Activated T-cell treated with anti-CD3 and anti-CD28 coated beads, Interleukin-2, amount 50 U/mL, for 48 hours (primary cell): ENCODE measurements at regions not wholly inside any gene's neighbourhood (a gene's known extent, or its start where the extent isn't known, plus 50 kb on each side); places are given as distances from the start of the nearest gene placed in this dataset.
"Not testable (repeated sequence)": the region's sequence is repeated elsewhere in the genome, so short reads cannot be mapped to it uniquely, and the experiment has no call there.

Experiments
- DNase-seq, 2 experiments: peaks; one replicate each; pipeline ENCODE4 v3.0.0-alpha.2; 2020

- no peak for DNase-seq
Observed at GRCh38 chr3:110858549-110858948, 213.1 kb upstream of the NECTIN3 start.

- no peak for DNase-seq
Observed at GRCh38 chr3:110859336-110859735, 212.3 kb upstream of the NECTIN3 start.

- no peak for DNase-seq
Observed at GRCh38 chr3:110859993-110860392, 211.6 kb upstream of the NECTIN3 start.

- DNase-seq = no peak
Observed at GRCh38 chr3:110865934-110866333, 205.7 kb upstream of the NECTIN3 start.

GRCh38 chr3:110868106-110868505, 203.5 kb upstream of the NECTIN3 start:
- no peak for DNase-seq

GRCh38 chr3:110869736-110870135, 201.9 kb upstream of the NECTIN3 start:
- DNase-seq = no peak

- DNase-seq = no peak
Observed at GRCh38 chr3:110871869-110872268, 199.7 kb upstream of the NECTIN3 start.

- DNase-seq = no peak
Observed at GRCh38 chr3:110878692-110879091, 192.9 kb upstream of the NECTIN3 start.

- peak in 1 of 2 experiments; percentile 17 for DNase-seq
Observed at GRCh38 chr3:110881069-110881468, 190.5 kb upstream of the NECTIN3 start.

- DNase-seq = no peak
Observed at GRCh38 chr3:110886222-110886893, 185.3 kb upstream of the NECTIN3 start.

- DNase-seq = no peak
Observed at GRCh38 chr3:110887176-110887575, 184.4 kb upstream of the NECTIN3 start.

- DNase-seq = peak; percentile 19 to 26
Observed at GRCh38 chr3:110888625-110889375, 182.8 kb upstream of the NECTIN3 start.

- DNase-seq = not testable (repeated sequence)
Observed at GRCh38 chr3:110889376-110889699, 182.3 kb upstream of the NECTIN3 start.

GRCh38 chr3:110894574-110894973, 177.0 kb upstream of the NECTIN3 start:
- DNase-seq = no peak

- DNase-seq = no peak
Observed at GRCh38 chr3:110895054-110895453, 176.6 kb upstream of the NECTIN3 start.

GRCh38 chr3:110897046-110897445, 174.6 kb upstream of the NECTIN3 start:
- no peak for DNase-seq

GRCh38 chr3:110900576-110900975, 171.0 kb upstream of the NECTIN3 start:
- no peak for DNase-seq

GRCh38 chr3:110901536-110901935, 170.1 kb upstream of the NECTIN3 start:
- DNase-seq = no peak

- no peak for DNase-seq
Observed at GRCh38 chr3:110902453-110903085, 169.0 kb upstream of the NECTIN3 start.

- no peak for DNase-seq
Observed at GRCh38 chr3:110903771-110904519, 167.7 kb upstream of the NECTIN3 start.

- no peak for DNase-seq
Observed at GRCh38 chr3:110904520-110904890, 167.1 kb upstream of the NECTIN3 start.

- no peak for DNase-seq
Observed at GRCh38 chr3:110905121-110905520, 166.5 kb upstream of the NECTIN3 start.

- no peak for DNase-seq
Observed at GRCh38 chr3:110909839-110910238, 161.8 kb upstream of the NECTIN3 start.
